OCI-LY1 (cell line): ENCODE measurements at regions not wholly inside any gene's neighbourhood (a gene's known extent, or its start where the extent isn't known, plus 50 kb on each side); places are given as distances from the start of the nearest gene placed in this dataset.

ENCODE experiments used
- H2AFZ ChIP-seq: fragments of 200-600 bp; sonication (generic), shearing (Covaris generic); 2 replicates; pipeline ENCODE4 v1.6.0; 2014; ENCODE audit warnings: antibody characterized with exemption, mild to moderate bottlenecking, low read length
- H3F3A ChIP-seq: fragments of 200-600 bp; sonication (generic), shearing (Covaris generic); 2 replicates; pipeline ENCODE4 v1.6.0; 2014; ENCODE audit warnings: mild to moderate bottlenecking, antibody characterized with exemption, low read length, moderate library complexity; ENCODE audit not compliant: insufficient read depth
- H3K27ac ChIP-seq: fragments of 200-600 bp; sonication (generic); 2 replicates; pipeline ENCODE4 v1.5.1; 2014; ENCODE audit warnings: low read length, mixed run types, mild to moderate bottlenecking, low read depth; ENCODE audit not compliant: poor library complexity, severe bottlenecking
- H3K27me3 ChIP-seq: fragments of 200-600 bp; sonication (generic); 2 replicates; pipeline ENCODE4 v1.6.0; 2014; ENCODE audit warnings: antibody characterized with exemption, mild to moderate bottlenecking, low read length, moderate library complexity; ENCODE audit not compliant: insufficient read depth
- H3K36me3 ChIP-seq: fragments of 200-600 bp; sonication (generic); 2 replicates; pipeline ENCODE4 v1.6.1; 2014; ENCODE audit warnings: mild to moderate bottlenecking, antibody characterized with exemption, low read length, moderate library complexity, mixed read lengths; ENCODE audit not compliant: insufficient read depth
- H3K4me1 ChIP-seq: fragments of 200-600 bp; sonication (generic); 2 replicates; pipeline ENCODE4 v1.5.1; 2014; ENCODE audit warnings: mild to moderate bottlenecking, low read length, moderate library complexity; ENCODE audit not compliant: insufficient read depth, severe bottlenecking
- H3K4me2 ChIP-seq: fragments of 200-600 bp; sonication (generic), shearing (Covaris generic); 2 replicates; pipeline ENCODE4 v1.6.1; 2014; ENCODE audit warnings: low read length
- H3K4me3 ChIP-seq: fragments of 200-600 bp; sonication (generic); 2 replicates; pipeline ENCODE4 v1.5.1; 2014; ENCODE audit warnings: low read length, low read depth, mild to moderate bottlenecking, mixed read lengths; ENCODE audit not compliant: poor library complexity, severe bottlenecking
- H3K79me2 ChIP-seq: fragments of 200-600 bp; shearing (Covaris generic); 2 replicates; pipeline ENCODE4 v1.6.1; 2016; ENCODE audit warnings: mixed run types, low read length, mixed read lengths; ENCODE audit not compliant: insufficient read depth
- H3K9ac ChIP-seq: fragments of 200-600 bp; sonication (generic), shearing (Covaris generic); 2 replicates; pipeline ENCODE4 v1.6.1; 2014; ENCODE audit warnings: mild to moderate bottlenecking, low read length, mixed read lengths
- H3K9me2 ChIP-seq: fragments of 200-600 bp; sonication (generic), shearing (Covaris generic); 2 replicates; pipeline ENCODE4 v1.6.1; 2014; ENCODE audit warnings: low read depth, mild to moderate bottlenecking, low read length, mixed read lengths
- H3K9me3 ChIP-seq: fragments of 200-600 bp; shearing (Covaris generic); 2 replicates; pipeline ENCODE4 v1.6.1; 2014; ENCODE audit warnings: low read length, mixed read lengths
- H4K20me1 ChIP-seq: fragments of 200-600 bp; sonication (generic), shearing (Covaris generic); 2 replicates; pipeline ENCODE4 v1.6.0; 2016; ENCODE audit warnings: mild to moderate bottlenecking, low read length; ENCODE audit not compliant: insufficient read depth
- EZH2 ChIP-seq: fragments of 200-600 bp; sonication (generic), shearing (Covaris generic); IDR thresholded peaks from 2 replicates; pipeline ENCODE4 v1.8.0; 2017; ENCODE audit warnings: borderline replicate concordance, mixed run types, mild to moderate bottlenecking, antibody characterized with exemption, low read length, moderate library complexity, mixed read lengths
- TF ChIP-seq, protein P1 (sequence below): fragments of 200-600 bp; sonication (generic), shearing (Covaris generic); IDR thresholded peaks from 2 replicates; pipeline ENCODE4 v1.5.1; 2017; ENCODE audit warnings: mild to moderate bottlenecking, antibody characterized with exemption, low read length, moderate library complexity, mixed read lengths

DNA sequence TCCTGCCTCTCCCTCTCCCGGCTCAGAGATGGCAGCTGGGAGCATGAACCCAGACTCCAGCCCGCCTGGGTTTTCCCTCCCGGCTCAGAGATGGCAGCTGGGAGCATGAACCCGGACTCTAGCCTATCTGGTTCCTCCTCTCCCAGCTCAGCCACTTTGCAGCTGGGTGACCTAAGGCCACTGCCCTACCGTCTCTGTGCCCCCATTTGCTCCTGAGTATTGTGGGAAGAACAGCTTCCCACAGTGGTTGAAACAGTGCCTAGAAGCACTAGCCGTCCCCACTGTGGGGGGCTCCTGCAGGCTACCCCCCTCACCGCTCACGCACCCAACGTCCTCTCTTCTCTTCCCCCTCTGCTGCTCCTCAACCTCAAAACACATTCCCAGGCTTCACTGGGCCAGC lies 99.9 kb upstream of the GSE1 start:
- H3K9ac ChIP-seq = no peak overlapping the region
- peaks cover 23% of the 10 kb centered on the region; the same call in 1 of the 2 replicates for H3K27me3 ChIP-seq
- H3K79me2 ChIP-seq = no peaks in the 10 kb centered on the region
- no peak overlapping the region for H2AFZ ChIP-seq
- no peaks in the 10 kb centered on the region for H3K4me1 ChIP-seq
- no peaks in the 10 kb centered on the region for H3K9me3 ChIP-seq
- H3K36me3 ChIP-seq = no peaks in the 10 kb centered on the region
- H3K4me2 ChIP-seq = no peak overlapping the region
- H4K20me1 ChIP-seq = no peaks in the 10 kb centered on the region
- H3K27ac ChIP-seq = no peak overlapping the region
- H3K9me2 ChIP-seq = no peaks in the 10 kb centered on the region
- TF ChIP-seq, protein P1, sequence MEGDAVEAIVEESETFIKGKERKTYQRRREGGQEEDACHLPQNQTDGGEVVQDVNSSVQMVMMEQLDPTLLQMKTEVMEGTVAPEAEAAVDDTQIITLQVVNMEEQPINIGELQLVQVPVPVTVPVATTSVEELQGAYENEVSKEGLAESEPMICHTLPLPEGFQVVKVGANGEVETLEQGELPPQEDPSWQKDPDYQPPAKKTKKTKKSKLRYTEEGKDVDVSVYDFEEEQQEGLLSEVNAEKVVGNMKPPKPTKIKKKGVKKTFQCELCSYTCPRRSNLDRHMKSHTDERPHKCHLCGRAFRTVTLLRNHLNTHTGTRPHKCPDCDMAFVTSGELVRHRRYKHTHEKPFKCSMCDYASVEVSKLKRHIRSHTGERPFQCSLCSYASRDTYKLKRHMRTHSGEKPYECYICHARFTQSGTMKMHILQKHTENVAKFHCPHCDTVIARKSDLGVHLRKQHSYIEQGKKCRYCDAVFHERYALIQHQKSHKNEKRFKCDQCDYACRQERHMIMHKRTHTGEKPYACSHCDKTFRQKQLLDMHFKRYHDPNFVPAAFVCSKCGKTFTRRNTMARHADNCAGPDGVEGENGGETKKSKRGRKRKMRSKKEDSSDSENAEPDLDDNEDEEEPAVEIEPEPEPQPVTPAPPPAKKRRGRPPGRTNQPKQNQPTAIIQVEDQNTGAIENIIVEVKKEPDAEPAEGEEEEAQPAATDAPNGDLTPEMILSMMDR = no peak
- no peak for TF ChIP-seq EZH2
- H3K4me3 ChIP-seq = no peak overlapping the region
- no peaks in the 10 kb centered on the region for H3F3A ChIP-seq

DNA sequence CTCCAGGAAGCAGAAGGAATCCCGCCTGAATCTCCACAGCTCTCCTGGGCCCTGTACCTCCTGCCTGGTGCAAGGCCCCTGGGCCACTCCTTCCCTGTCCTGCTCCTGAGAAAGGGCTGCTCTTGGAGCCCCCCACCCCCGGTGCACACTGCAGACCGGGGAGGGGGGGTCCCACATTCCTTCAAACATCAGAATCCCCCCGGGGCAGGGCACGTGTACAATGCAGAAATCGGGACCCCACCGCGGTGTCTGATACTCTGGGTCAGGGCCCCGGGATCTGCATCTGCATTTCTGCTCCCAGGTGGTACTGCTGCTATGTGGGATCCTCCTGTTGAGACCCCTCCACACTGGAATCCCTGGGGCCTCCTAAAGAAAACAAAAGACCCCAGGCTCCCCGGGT lies 99.5 kb upstream of the GSE1 start:
- no peaks in the 10 kb centered on the region for H3K36me3 ChIP-seq
- no peak overlapping the region for H3K27ac ChIP-seq
- H3K9me3 ChIP-seq = no peaks in the 10 kb centered on the region
- H3K4me1 ChIP-seq = no peaks in the 10 kb centered on the region
- H3K4me3 ChIP-seq = no peak overlapping the region
- H2AFZ ChIP-seq = no peak overlapping the region
- H3K9me2 ChIP-seq = no peaks in the 10 kb centered on the region
- H4K20me1 ChIP-seq = no peaks in the 10 kb centered on the region
- TF ChIP-seq, protein P1 = no peak
- no peak for TF ChIP-seq EZH2
- H3K27me3 ChIP-seq = peaks cover 23% of the 10 kb centered on the region; the same call in 1 of the 2 replicates
- H3K4me2 ChIP-seq = no peak overlapping the region
- H3F3A ChIP-seq = no peaks in the 10 kb centered on the region
- no peak overlapping the region for H3K9ac ChIP-seq
- H3K79me2 ChIP-seq = no peaks in the 10 kb centered on the region

DNA sequence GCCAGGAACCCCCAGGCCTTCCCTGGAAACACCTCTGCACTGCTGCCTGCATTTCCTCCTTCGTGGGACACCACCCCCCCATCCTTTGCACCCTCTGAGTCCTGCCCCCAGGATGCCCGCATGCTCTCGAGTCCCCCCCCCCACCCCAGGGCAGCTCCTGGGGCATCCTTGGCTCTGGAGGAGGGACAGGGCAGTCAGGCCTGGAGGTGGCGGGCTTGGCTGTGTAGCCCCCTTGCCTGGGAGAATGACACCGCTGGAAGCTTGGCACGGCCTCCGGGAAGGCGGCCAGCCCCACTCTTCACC lies 98.9 kb upstream of the GSE1 start:
- Histone ChIP-seq H3K36me3 (no peaks in the 10 kb centered on the region), H2AFZ (no peak overlapping the region), H3K9me2 (no peaks in the 10 kb centered on the region), H3K4me1 (no peaks in the 10 kb centered on the region), H3K9ac (no peak overlapping the region), H3K4me3 (no peak overlapping the region), H3K27me3 (peaks cover 23% of the 10 kb centered on the region; the same call in 1 of the 2 replicates), H3K79me2 (no peaks in the 10 kb centered on the region), H3K4me2 (no peak overlapping the region), H3K27ac (no peak overlapping the region), H3F3A (no peaks in the 10 kb centered on the region), H4K20me1 (no peaks in the 10 kb centered on the region), H3K9me3 (no peaks in the 10 kb centered on the region)
- no peak for TF ChIP-seq EZH2
- TF ChIP-seq, protein P1 = no peak
